Activated CD4-positive, alpha-beta memory T cell treated with anti-CD3 and anti-CD28 coated beads, Interleukin-2, amount 10 ng/mL, durations not matched to agents 7 days and 5 days (primary cell): ENCODE measurements at regions not wholly inside any gene's neighbourhood (a gene's known extent, or its start where the extent isn't known, plus 50 kb on each side); places are given as distances from the start of the nearest gene placed in this dataset.

Experiments used
- CTCF ChIA-PET: fragments of 350-600 bp; sonication (Branson Sonifier 250); formaldehyde crosslinking; loops from one replicate; lab custom pipeline; 2021; ENCODE audit warnings: antibody characterized with exemption, inconsistent platforms; lab: Charles Lee
- POLR2A ChIA-PET: fragments of 350-600 bp; sonication (Branson Sonifier 250); formaldehyde crosslinking; loops from one replicate; lab custom pipeline; 2021; ENCODE audit warnings: antibody characterized with exemption; lab: Charles Lee
- DNase-seq: peaks from one replicate; pipeline ENCODE4 v3.0.0-alpha.2; 2020
- H3K27ac Mint-ChIP-seq: one replicate; pipeline ENCODE4 v1.8.0; 2021; ENCODE audit warnings: mild to moderate bottlenecking, mixed read lengths
- H3K27me3 Mint-ChIP-seq: one replicate; pipeline ENCODE4 v1.8.0; 2021; ENCODE audit warnings: mixed read lengths
- H3K36me3 Mint-ChIP-seq: one replicate; pipeline ENCODE4 v1.8.0; 2021; ENCODE audit warnings: low read depth, mixed read lengths
- H3K4me1 Mint-ChIP-seq: one replicate; pipeline ENCODE4 v1.8.0; 2021; ENCODE audit warnings: mixed read lengths
- H3K4me3 Mint-ChIP-seq: one replicate; pipeline ENCODE4 v1.8.0; 2021; ENCODE audit warnings: mild to moderate bottlenecking, mixed read lengths
- H3K9me3 Mint-ChIP-seq: one replicate; pipeline ENCODE4 v1.8.0; 2021; ENCODE audit warnings: mixed read lengths

DNA sequence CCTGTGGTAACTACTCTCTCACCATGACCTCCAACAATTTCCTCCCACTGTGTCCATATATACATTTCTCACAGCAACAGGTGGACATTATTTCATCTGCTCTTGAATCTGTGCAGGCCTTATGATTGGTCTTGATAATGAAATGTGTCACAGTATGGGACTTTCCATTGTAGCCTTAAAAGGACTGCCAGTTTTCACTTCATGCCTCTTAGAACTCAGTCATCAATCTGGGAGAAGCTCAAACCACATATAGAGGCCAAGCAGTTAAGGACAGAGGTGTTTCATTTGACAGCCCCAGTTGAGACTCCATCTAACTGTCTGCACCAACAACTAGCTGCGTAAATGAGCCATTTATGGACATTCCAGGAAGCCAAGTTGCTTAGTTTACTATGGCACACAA, 1534.8 kb downstream of the ARAP2 start:
- Mint-ChIP-seq H3K27ac (no peak overlapping the region), H3K9me3 (peaks cover 9% of the 10 kb centered on the region), H3K4me3 (no peak overlapping the region)

DNA sequence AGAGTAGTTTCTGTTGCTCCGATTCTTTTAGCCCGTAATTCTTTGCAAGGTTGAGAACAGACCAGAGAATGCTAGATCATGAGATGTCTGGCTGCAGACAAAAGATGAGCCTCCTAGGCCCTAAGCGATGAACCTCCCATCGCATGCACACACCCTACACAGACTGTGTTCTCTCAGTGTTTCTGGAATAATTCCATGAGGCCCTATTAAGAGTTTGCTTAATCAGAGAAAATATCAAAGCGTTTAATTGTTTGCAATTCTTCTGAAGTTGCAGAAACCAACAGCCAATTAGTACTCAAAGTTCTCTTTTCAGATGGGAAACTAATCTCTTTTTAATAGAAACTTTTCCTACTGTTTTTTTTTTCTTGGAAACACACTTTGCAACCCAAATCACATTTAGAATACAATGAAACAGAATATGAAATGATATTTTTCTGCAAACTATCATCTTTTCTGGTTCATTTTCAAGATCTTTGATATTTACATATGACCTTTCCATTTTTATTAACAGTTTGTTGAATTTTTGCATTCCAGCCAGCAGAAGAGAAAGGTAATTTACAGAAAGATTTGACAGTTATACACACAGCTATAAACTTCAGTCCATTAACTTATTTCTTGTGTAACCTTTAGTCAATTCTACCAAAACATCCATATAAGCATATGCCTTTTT, 1525.6 kb downstream of the ARAP2 start:
- Mint-ChIP-seq H3K4me1 (no peaks in the 10 kb centered on the region), H3K4me3 (no peak overlapping the region)

More for the DNA sequence above, 1534.8 kb downstream of the ARAP2 start:
- no peak for DNase-seq
- no peaks in the 10 kb centered on the region for H3K4me1 Mint-ChIP-seq
- no peaks in the 10 kb centered on the region for H3K36me3 Mint-ChIP-seq
- H3K27me3 Mint-ChIP-seq, result no peaks in the 10 kb centered on the region
- ChIA-PET POLR2A (no interaction called here), CTCF (no interaction called here)

DNA sequence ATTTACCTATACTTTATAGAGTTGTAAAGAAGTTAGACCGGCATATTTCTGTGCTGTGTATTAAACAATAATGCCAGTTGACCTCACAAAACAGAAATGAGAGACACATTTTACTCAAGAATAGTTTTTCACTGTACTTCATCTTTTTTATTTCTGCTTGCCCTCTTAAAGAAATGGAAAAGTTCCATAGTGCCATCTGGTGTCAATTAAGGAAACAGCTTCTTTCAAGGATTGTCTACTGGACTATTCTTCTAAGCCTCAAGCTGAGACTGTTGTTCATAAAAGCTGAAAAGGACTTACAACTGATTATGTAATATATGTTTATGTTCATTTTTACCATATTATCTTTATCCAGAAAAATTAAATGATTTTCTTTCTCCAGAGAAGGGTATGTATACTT, 1523.7 kb downstream of the ARAP2 start:
- no peaks in the 10 kb centered on the region for H3K27me3 Mint-ChIP-seq
- no peaks in the 10 kb centered on the region for H3K4me1 Mint-ChIP-seq
- no peaks in the 10 kb centered on the region for H3K36me3 Mint-ChIP-seq
- H3K9me3 Mint-ChIP-seq, result no peaks in the 10 kb centered on the region
- H3K4me3 Mint-ChIP-seq, result no peak overlapping the region
- ChIA-PET POLR2A (no interaction called here), CTCF (no interaction called here)
- no peak overlapping the region for H3K27ac Mint-ChIP-seq
- DNase-seq, result no peak

More for the DNA sequence above, 1525.6 kb downstream of the ARAP2 start:
- no peaks in the 10 kb centered on the region for H3K36me3 Mint-ChIP-seq
- H3K9me3 Mint-ChIP-seq, result peaks cover 2% of the 10 kb centered on the region
- H3K27me3 Mint-ChIP-seq, result no peaks in the 10 kb centered on the region
- no peak for DNase-seq
- CTCF ChIA-PET, result no interaction called here
- H3K27ac Mint-ChIP-seq, result no peak overlapping the region
- POLR2A ChIA-PET, result no interaction called here

DNA sequence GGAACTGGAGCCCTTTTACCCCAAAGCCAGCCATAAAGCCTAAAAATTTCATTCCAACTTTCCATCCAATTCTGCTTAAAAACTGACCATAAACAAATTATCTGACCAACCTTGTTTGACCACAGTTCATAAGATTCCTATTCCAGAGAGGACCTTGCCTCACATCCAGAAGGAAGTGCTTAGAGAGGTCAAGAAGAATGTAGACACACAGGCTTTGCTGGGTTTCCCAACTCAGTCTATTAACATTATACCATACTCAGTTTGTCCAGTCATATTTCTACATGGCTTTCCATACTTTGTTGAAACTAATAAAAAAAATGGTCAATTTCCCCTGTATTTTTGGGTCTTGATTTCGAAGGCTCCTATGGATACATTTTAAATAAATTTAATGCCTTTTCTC, 1522.5 kb downstream of the ARAP2 start:
- H3K27ac Mint-ChIP-seq, result no peak overlapping the region
- DNase-seq, result no peak
- H3K9me3 Mint-ChIP-seq, result no peaks in the 10 kb centered on the region
- POLR2A ChIA-PET, result no interaction called here
- H3K4me3 Mint-ChIP-seq, result no peak overlapping the region
- no peaks in the 10 kb centered on the region for H3K4me1 Mint-ChIP-seq
- CTCF ChIA-PET, result no interaction called here
- no peaks in the 10 kb centered on the region for H3K36me3 Mint-ChIP-seq
- H3K27me3 Mint-ChIP-seq, result no peaks in the 10 kb centered on the region

DNA sequence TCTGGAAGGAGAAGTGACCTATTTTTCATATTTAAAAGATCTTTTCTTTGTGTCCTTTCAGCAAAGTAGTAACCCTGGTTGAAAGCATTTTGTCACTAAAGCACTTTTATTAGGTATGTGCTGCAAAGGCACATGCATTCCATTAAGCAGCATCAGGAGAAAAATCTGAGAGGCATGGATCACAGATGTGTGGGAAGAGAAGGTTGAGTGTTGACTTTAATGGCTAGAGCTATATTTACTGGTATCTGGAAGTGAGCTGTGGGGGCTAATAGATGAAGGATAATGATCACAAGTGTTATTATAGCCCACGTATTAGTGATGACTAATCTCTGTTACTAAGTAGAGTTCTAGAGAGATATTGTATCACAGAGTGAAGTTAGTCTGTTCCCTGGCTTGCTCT, 1520.7 kb downstream of the ARAP2 start:
- ChIA-PET POLR2A (no interaction called here), CTCF (no interaction called here)
- no peak for DNase-seq
- Mint-ChIP-seq H3K27me3 (no peaks in the 10 kb centered on the region), H3K36me3 (no peaks in the 10 kb centered on the region), H3K4me1 (no peaks in the 10 kb centered on the region), H3K27ac (no peak overlapping the region), H3K4me3 (no peak overlapping the region), H3K9me3 (no peaks in the 10 kb centered on the region)

DNA sequence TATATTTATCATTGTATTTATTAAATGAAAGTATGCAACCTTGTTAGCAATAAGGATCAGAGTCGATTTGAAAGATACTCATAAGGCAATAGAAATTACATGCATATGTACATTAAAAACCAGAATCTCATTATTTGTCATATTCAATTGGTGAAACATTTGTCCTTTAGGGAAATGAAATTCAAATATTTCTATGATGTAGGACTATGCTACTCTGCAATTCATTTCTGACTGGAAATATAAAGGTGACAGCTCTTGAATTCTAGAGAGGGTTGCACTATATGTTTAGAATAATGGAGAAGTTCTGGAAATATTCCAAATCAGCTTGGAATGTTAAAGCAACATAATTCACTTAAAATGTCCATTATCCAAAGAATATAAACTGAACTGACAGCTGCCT, 1519.8 kb downstream of the ARAP2 start:
- Mint-ChIP-seq H3K4me3 (no peak overlapping the region), H3K9me3 (no peaks in the 10 kb centered on the region), H3K27me3 (no peaks in the 10 kb centered on the region), H3K36me3 (no peaks in the 10 kb centered on the region), H3K4me1 (no peaks in the 10 kb centered on the region), H3K27ac (no peak overlapping the region)
- DNase-seq, result no peak
- ChIA-PET CTCF (no interaction called here), POLR2A (no interaction called here)

DNA sequence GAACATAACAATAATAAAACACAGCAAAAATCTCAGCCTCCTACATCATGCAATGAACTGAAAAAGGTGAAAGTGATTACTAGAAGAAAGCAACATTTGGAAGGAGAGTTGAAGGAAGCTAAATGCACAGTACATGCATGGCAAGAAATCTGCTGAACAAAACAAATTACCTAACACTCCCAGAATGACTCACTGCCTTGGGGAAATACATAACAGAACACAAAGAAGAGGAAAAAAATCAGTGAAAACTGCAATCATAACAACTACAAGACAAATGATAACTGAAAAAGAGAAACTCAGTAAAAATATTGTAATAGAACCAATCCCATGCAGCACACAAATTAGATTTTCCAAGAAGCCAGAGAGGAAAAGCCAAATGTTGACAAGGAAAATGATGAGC, 1513.2 kb downstream of the ARAP2 start:
- CTCF ChIA-PET, result no interaction called here
- POLR2A ChIA-PET, result no interaction called here
- Mint-ChIP-seq H3K4me3 (no peak overlapping the region), H3K27me3 (no peaks in the 10 kb centered on the region), H3K4me1 (no peaks in the 10 kb centered on the region), H3K36me3 (no peaks in the 10 kb centered on the region), H3K9me3 (peaks cover 4% of the 10 kb centered on the region), H3K27ac (no peak overlapping the region)
- no peak for DNase-seq

DNA sequence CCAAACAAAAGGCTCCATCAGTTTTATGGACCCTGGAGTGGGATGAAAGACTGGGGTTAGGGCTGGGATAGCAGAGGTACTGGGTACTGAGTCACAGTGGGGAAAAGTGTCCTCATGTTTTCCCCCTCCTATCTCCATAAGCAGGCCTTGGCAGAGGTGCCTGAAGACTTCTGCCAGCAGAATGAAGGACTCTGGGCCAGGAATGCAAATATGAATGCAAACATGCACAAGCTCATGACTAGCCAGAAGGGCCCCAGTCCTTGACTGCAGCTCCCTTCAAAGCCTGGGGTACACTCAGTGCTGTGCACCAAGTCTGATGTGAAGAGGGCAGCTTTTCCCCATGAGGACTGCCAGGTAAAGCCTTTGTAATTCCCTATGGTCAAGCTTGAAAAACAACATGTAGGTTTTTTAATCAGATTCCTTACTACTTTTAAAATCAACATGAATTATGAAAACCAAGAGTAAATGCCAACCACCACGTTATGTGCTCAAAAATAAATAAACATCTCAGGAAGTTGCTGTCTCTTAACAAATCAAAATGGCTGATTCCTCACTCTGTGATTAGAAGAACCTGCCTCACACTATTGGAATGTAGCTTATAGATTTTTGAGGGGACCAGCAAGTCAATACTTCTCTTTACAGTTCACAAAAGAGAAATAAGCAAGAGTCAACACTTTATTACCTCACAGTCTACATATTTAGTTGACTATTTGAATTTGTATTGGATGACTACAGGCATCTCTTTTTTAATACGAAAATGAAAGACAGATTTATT, 1512.0 kb downstream of the ARAP2 start:
- POLR2A ChIA-PET, result no interaction called here
- CTCF ChIA-PET, result no interaction called here
- Mint-ChIP-seq H3K27ac (no peak overlapping the region), H3K36me3 (no peaks in the 10 kb centered on the region), H3K9me3 (peaks cover 4% of the 10 kb centered on the region), H3K4me1 (no peaks in the 10 kb centered on the region), H3K27me3 (no peaks in the 10 kb centered on the region), H3K4me3 (no peak overlapping the region)
- DNase-seq, result no peak

DNA sequence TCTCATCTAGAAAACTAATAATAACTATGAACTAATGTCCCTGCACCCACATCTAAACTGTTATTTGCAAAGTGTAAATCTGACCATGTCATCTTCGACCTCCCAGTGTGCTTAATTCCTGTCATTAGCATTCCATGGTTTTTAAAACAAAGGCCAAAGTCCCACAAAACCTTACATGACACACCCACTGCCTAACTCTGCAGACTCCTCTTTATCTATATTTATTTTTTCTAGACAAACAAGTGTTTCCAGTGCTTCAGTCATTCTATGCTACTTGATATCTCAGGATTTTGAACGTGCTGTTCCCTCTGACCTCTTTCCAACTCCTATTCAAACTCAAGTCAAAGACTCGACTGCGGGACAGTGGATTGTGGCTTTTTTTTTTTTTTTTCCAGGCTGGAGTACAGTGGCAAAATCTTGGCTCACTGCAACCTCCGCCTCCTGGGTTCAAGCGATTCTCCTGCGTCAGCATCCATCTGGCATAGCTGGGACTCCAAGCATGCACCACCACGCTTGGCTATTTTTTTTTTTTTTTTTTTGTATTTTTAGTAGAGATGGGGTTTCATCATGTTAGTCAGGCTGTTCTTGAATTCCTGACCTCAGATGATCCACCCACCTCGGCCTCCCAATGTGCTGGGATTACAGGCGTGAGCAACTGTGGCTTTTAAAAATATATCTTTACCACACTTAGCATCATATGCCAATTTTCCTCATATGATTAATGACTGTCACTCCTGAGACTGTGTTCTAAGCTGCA, 1511.0 kb downstream of the ARAP2 start:
- no peaks in the 10 kb centered on the region for H3K36me3 Mint-ChIP-seq
- no peaks in the 10 kb centered on the region for H3K27me3 Mint-ChIP-seq

DNA sequence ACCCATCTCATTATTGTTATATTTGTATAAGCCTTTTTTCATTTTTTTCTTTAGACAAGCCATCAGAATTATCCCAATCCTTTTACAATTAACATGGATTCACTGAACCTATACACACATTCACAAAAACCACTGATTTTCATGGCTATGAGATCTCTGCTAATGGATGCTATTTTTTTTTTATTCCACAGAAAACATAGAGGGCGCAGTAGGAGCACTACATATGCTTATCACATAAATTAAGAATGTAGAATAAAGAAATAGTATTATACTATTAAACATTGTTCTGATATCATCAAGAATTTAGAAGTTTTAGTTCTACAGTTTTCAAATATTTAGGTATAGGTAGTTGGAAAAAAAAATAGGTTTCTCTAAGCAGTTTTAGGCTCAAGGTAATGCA, 1477.4 kb downstream of the ARAP2 start:
- H3K27me3 Mint-ChIP-seq, result no peaks in the 10 kb centered on the region
- H3K9me3 Mint-ChIP-seq, result peaks cover 3% of the 10 kb centered on the region
- H3K4me1 Mint-ChIP-seq, result no peaks in the 10 kb centered on the region
- no peak overlapping the region for H3K27ac Mint-ChIP-seq
- H3K4me3 Mint-ChIP-seq, result no peak overlapping the region
- no peak for DNase-seq
- H3K36me3 Mint-ChIP-seq, result no peaks in the 10 kb centered on the region
- CTCF ChIA-PET, result no interaction called here
- POLR2A ChIA-PET, result interaction anchor here (0.6 kb wide), 1 partner anchor 940 kb away, joined by 3 read pairs; no protein-coding TSS in a partner anchor

More for the DNA sequence above, 1511.0 kb downstream of the ARAP2 start:
- DNase-seq, result no peak
- ChIA-PET CTCF (no interaction called here), POLR2A (no interaction called here)
- Mint-ChIP-seq H3K4me3 (no peak overlapping the region), H3K9me3 (peaks cover 4% of the 10 kb centered on the region), H3K4me1 (no peaks in the 10 kb centered on the region), H3K27ac (no peak overlapping the region)

DNA sequence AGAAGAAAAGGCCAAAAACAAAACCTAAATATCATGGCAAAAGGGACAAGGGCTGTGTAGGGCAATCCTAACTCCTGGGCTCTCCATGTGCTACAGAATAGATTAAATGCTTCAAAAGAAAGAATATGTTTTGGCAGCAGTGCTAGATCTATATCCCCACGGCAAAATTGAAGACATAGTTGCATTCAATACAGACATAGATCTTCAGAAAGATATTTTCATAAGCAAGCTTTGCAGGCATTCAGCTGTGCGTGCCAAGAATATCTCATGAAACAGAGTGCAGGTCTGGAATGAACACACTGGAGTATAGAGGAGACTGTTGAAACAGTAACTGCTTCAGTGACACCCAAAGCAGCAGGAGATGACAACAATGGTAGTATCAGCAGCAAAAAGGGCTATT, 1476.9 kb downstream of the ARAP2 start:
- POLR2A ChIA-PET, result no interaction called here
- Mint-ChIP-seq H3K27ac (no peak overlapping the region), H3K27me3 (no peaks in the 10 kb centered on the region), H3K9me3 (peaks cover 3% of the 10 kb centered on the region), H3K4me1 (no peaks in the 10 kb centered on the region), H3K4me3 (no peak overlapping the region), H3K36me3 (no peaks in the 10 kb centered on the region)
- DNase-seq, result no peak
- CTCF ChIA-PET, result no interaction called here

DNA sequence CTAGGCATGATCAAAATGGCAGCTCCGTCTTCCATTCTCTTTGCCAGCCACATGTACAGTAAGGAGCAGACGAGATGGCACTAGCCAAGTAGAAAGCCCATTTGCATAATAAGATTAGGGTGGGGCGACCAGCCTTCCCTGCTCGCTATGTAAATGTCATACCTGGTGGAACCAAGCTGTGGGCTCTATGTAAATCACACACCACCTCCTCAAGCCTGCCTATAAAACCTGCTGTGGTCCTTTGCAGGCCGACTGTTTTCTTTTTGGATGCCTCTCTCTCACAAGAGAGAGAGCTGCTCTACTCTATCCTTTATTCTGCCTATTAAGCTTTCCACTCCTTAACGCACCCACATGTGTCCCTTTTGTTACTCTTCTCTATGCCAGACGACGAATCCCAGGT, 1472.7 kb downstream of the ARAP2 start:
- DNase-seq, result no peak
- H3K4me3 Mint-ChIP-seq, result no peak overlapping the region
- ChIA-PET POLR2A (no interaction called here), CTCF (no interaction called here)
- H3K9me3 Mint-ChIP-seq, result peaks cover 3% of the 10 kb centered on the region
- H3K27me3 Mint-ChIP-seq, result no peaks in the 10 kb centered on the region
- H3K36me3 Mint-ChIP-seq, result no peaks in the 10 kb centered on the region
- no peaks in the 10 kb centered on the region for H3K4me1 Mint-ChIP-seq
- H3K27ac Mint-ChIP-seq, result no peak overlapping the region

DNA sequence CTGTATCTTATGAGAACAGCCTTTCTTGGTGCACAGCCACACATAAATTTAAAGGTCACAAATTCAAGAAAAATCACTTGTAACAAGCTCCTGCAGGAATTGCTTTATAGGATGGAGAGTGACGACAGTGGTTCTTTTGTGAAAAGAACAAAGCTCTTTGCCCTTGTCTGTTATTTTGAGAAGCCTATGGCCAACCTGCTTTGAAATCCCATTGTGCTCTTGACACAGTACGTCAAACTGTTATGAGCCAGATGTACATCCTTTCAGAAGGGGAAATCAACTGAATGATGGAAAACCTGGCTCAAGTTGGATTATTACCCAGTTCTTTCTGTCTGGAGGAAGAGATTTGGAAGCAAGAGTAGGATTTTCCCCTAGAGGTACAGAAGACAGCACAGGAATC, 1454.2 kb downstream of the ARAP2 start:
- no peaks in the 10 kb centered on the region for H3K4me1 Mint-ChIP-seq
- H3K9me3 Mint-ChIP-seq, result peaks cover under 1% of the 10 kb centered on the region
- no peak overlapping the region for H3K27ac Mint-ChIP-seq
- H3K4me3 Mint-ChIP-seq, result no peak overlapping the region
- POLR2A ChIA-PET, result no interaction called here
- H3K27me3 Mint-ChIP-seq, result no peaks in the 10 kb centered on the region
- CTCF ChIA-PET, result no interaction called here
- no peaks in the 10 kb centered on the region for H3K36me3 Mint-ChIP-seq
- DNase-seq, result no peak
